Astrocyte (in vitro differentiated cells and primary cell): ENCODE measurements at regions not wholly inside any gene's neighbourhood (a gene's known extent, or its start where the extent isn't known, plus 50 kb on each side); places are given as distances from the start of the nearest gene placed in this dataset.

ENCODE experiments used
- DNase-seq: peaks from one replicate; pipeline ENCODE4 v3.0.0-alpha.2; 2010; ENCODE audit warnings: low read depth
- FAIRE-seq: peaks from 2 replicates; lab custom pipeline; 2011; peaks lifted over from hg19 to GRCh38; lab: Jason Lieb, UNC
- H2AFZ ChIP-seq: 2 replicates; pipeline ENCODE4 v1.6.0; 2012; ENCODE audit warnings: low read depth, low read length, inconsistent platforms
- H3K27ac ChIP-seq: 2 replicates; pipeline ENCODE4 v1.5.1; 2011; ENCODE audit warnings: low read depth, low read length, inconsistent platforms
- H3K27me3 ChIP-seq: 2 replicates; pipeline ENCODE4 v1.6.0; 2011; ENCODE audit warnings: low read length, inconsistent platforms; ENCODE audit not compliant: insufficient read depth
- H3K36me3 ChIP-seq: 2 replicates; pipeline ENCODE4 v1.5.1; 2011; ENCODE audit warnings: low read length, inconsistent platforms; ENCODE audit not compliant: insufficient read depth
- H3K4me1 ChIP-seq: 2 replicates; pipeline ENCODE4 v1.5.1; 2011; ENCODE audit warnings: low read length, inconsistent platforms; ENCODE audit not compliant: insufficient read depth
- H3K4me2 ChIP-seq: 2 replicates; pipeline ENCODE4 v1.6.0; 2012; ENCODE audit warnings: low read length, inconsistent platforms
- H3K4me3 ChIP-seq: 2 replicates; pipeline ENCODE4 v1.5.1; 2011; ENCODE audit warnings: low read depth, mild to moderate bottlenecking, low read length, inconsistent platforms; ENCODE audit not compliant: insufficient read depth
- H3K79me2 ChIP-seq: 2 replicates; pipeline ENCODE4 v1.6.0; 2012; ENCODE audit warnings: mild to moderate bottlenecking, low read length, inconsistent platforms; ENCODE audit not compliant: insufficient read depth
- H3K9ac ChIP-seq: 2 replicates; pipeline ENCODE4 v1.6.0; 2012; ENCODE audit warnings: mild to moderate bottlenecking, low read length, inconsistent platforms
- H3K9me3 ChIP-seq: 2 replicates; pipeline ENCODE4 v1.5.1; 2012; ENCODE audit warnings: low read depth, mild to moderate bottlenecking, low read length, inconsistent platforms; ENCODE audit not compliant: insufficient read depth
- H4K20me1 ChIP-seq: 2 replicates; pipeline ENCODE4 v1.6.0; 2012; ENCODE audit warnings: low read length, inconsistent platforms; ENCODE audit not compliant: insufficient read depth
- H3K27ac Mint-ChIP-seq: one replicate; pipeline ENCODE4 v1.8.0; 2021; ENCODE audit warnings: mild to moderate bottlenecking, mixed read lengths; ENCODE audit not compliant: unreplicated experiment
- H3K27me3 Mint-ChIP-seq: one replicate; pipeline ENCODE4 v1.8.0; 2021; ENCODE audit warnings: low read depth, mixed read lengths; ENCODE audit not compliant: unreplicated experiment
- H3K36me3 Mint-ChIP-seq: one replicate; pipeline ENCODE4 v1.8.0; 2021; ENCODE audit warnings: low read depth, mixed read lengths; ENCODE audit not compliant: unreplicated experiment
- H3K4me1 Mint-ChIP-seq: one replicate; pipeline ENCODE4 v1.8.0; 2021; ENCODE audit warnings: low read depth, mixed read lengths; ENCODE audit not compliant: unreplicated experiment
- H3K4me3 Mint-ChIP-seq: one replicate; pipeline ENCODE4 v1.8.0; 2021; ENCODE audit warnings: mild to moderate bottlenecking, moderate library complexity, mixed read lengths; ENCODE audit not compliant: unreplicated experiment
- H3K9me3 Mint-ChIP-seq: one replicate; pipeline ENCODE4 v1.8.0; 2021; ENCODE audit warnings: mild to moderate bottlenecking, mixed read lengths; ENCODE audit not compliant: unreplicated experiment
- EZH2 ChIP-seq: IDR thresholded peaks from 2 replicates; pipeline ENCODE4 v1.6.1; 2012; ENCODE audit warnings: mild to moderate bottlenecking, low read length, inconsistent platforms; ENCODE audit not compliant: insufficient read depth
- TF ChIP-seq, protein P1 (sequence below): IDR thresholded peaks from 2 replicates; pipeline ENCODE4 v1.5.1; 2011; ENCODE audit warnings: low read depth, mild to moderate bottlenecking, inconsistent platforms, low read length, moderate library complexity; ENCODE audit not compliant: insufficient read depth

DNA sequence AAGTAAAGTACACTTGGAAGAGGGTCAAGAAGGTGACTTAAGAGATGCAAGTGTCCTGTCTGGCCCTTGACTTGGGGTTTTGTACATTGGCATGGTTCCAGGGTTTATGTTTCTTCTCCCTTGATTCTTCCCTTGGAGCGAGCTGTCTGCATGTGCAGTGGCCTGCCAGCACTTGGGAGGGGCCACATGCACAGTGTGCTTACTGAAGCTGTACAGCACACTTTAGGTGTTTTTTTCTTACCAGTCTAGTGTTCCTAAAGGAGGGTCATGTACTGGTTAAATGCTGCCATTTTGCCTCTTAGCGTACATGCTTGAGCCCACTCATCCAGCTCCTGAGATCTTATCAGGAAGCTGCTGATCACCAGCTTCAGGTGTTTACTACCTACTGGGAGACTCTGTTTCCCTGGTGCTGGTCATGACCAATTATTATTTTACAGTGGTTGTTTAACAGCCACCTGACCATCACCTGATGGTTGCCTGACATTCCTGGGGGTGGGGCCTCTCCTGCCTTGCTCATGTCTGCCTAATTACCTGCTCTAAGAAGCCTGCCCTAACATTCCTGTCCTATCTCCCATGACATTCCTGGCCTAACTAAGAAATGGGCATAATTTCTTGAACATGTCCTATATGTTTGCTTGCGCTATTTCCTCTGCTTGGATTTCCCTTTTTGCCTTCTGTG lies 182.9 kb downstream of the MCHR2 start:
- Mint-ChIP-seq H3K27me3 (peaks cover 14% of the 10 kb centered on the region), H3K36me3 (no peaks in the 10 kb centered on the region), H3K27ac (no peak overlapping the region), H3K9me3 (no peaks in the 10 kb centered on the region), H3K4me3 (no peak overlapping the region), H3K4me1 (peaks cover 3% of the 10 kb centered on the region)
- Histone ChIP-seq H2AFZ (no peak overlapping the region), H3K27me3 (no peaks in the 10 kb centered on the region), H3K79me2 (no peaks in the 10 kb centered on the region), H3K4me2 (no peak overlapping the region), H3K9ac (no peak overlapping the region), H3K4me3 (no peak overlapping the region), H3K9me3 (no peaks in the 10 kb centered on the region), H4K20me1 (no peaks in the 10 kb centered on the region), H3K36me3 (no peaks in the 10 kb centered on the region), H3K4me1 (no peaks in the 10 kb centered on the region), H3K27ac (no peak overlapping the region)
- DNase-seq (no peak), FAIRE-seq (no peak)
- TF ChIP-seq, protein P1, sequence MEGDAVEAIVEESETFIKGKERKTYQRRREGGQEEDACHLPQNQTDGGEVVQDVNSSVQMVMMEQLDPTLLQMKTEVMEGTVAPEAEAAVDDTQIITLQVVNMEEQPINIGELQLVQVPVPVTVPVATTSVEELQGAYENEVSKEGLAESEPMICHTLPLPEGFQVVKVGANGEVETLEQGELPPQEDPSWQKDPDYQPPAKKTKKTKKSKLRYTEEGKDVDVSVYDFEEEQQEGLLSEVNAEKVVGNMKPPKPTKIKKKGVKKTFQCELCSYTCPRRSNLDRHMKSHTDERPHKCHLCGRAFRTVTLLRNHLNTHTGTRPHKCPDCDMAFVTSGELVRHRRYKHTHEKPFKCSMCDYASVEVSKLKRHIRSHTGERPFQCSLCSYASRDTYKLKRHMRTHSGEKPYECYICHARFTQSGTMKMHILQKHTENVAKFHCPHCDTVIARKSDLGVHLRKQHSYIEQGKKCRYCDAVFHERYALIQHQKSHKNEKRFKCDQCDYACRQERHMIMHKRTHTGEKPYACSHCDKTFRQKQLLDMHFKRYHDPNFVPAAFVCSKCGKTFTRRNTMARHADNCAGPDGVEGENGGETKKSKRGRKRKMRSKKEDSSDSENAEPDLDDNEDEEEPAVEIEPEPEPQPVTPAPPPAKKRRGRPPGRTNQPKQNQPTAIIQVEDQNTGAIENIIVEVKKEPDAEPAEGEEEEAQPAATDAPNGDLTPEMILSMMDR, result no peak
- TF ChIP-seq EZH2, result no peak

DNA sequence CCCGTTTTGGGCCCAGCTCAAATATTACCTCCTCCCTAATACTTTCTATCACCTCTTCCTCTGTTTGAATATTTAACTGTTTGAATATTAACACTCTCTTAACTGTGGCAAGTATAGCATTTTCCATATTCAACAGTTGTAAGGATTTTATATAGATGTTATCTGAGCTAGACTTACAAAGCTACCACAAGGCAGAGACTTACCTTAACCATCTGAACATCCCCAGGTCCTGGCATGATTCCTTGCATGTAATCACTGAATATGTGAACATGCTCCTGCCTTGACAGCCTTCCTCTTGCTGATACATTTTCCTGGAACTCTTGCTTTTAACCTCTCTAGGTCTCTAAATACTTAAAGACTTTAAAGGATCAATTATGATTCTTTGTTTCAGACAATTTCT lies 182.4 kb downstream of the MCHR2 start:
- Mint-ChIP-seq H3K4me1 (peaks cover 3% of the 10 kb centered on the region), H3K4me3 (no peak overlapping the region), H3K9me3 (no peaks in the 10 kb centered on the region), H3K27ac (no peak overlapping the region), H3K36me3 (no peaks in the 10 kb centered on the region), H3K27me3 (peaks cover 14% of the 10 kb centered on the region)
- Histone ChIP-seq H3K9me3 (no peaks in the 10 kb centered on the region), H3K27ac (no peak overlapping the region), H3K36me3 (no peaks in the 10 kb centered on the region), H3K4me2 (no peak overlapping the region), H2AFZ (no peak overlapping the region), H3K9ac (no peak overlapping the region), H3K4me1 (no peaks in the 10 kb centered on the region), H3K79me2 (no peaks in the 10 kb centered on the region), H3K27me3 (no peaks in the 10 kb centered on the region), H4K20me1 (no peaks in the 10 kb centered on the region), H3K4me3 (no peak overlapping the region)
- no peak for DNase-seq
- FAIRE-seq, result no peak
- no peak for TF ChIP-seq EZH2
- TF ChIP-seq, protein P1, result no peak

DNA sequence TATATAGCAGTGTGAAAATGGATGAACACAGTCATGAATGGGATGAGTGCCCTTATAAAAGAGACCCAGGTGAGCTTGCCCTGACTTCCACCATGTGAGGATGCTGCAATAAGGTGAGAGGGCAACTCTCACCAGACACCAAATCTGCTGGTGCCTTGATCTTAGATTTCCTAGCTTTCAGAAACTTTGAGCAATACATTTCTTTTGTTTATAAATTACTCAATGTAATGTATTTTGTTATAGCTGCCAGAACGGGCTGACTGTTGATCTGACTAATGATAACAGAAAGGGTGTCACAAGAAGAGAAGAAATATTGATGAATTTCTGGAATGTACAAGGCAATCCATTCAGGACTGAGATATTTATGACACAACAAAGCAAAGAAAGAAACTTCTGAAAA lies 180.5 kb downstream of the MCHR2 start:
- Histone ChIP-seq H3K36me3 (no peaks in the 10 kb centered on the region), H3K4me1 (no peaks in the 10 kb centered on the region), H3K4me2 (no peak overlapping the region), H4K20me1 (no peaks in the 10 kb centered on the region), H3K27ac (no peak overlapping the region), H3K79me2 (no peaks in the 10 kb centered on the region), H3K27me3 (no peaks in the 10 kb centered on the region), H3K9me3 (no peaks in the 10 kb centered on the region), H3K4me3 (no peak overlapping the region), H2AFZ (no peak overlapping the region), H3K9ac (no peak overlapping the region)
- Mint-ChIP-seq H3K4me1 (peaks cover 3% of the 10 kb centered on the region), H3K27ac (no peak overlapping the region), H3K9me3 (no peaks in the 10 kb centered on the region), H3K27me3 (peaks cover 9% of the 10 kb centered on the region), H3K4me3 (no peak overlapping the region), H3K36me3 (no peaks in the 10 kb centered on the region)
- TF ChIP-seq, protein P1, result no peak
- no peak for TF ChIP-seq EZH2
- no peak for FAIRE-seq
- DNase-seq, result no peak
